ENCODE measurements at regions not wholly inside any gene's neighbourhood (a gene's known extent, or its start where the extent isn't known, plus 50 kb on each side); places are given as distances from the start of the nearest gene placed in this dataset.

- DNase-seq (ENCODE audit: low read depth in 2 of 2, low spot score in 1 of 2) = no peak
These were observed 410.6 kb downstream of the HNRNPD start for GRCh38 chr4:81963015-81963762.

- no peak for DNase-seq (ENCODE audit: low read depth in 2 of 2, low spot score in 1 of 2)
These were observed 412.8 kb downstream of the HNRNPD start for GRCh38 chr4:81960961-81961360.

- DNase-seq (ENCODE audit: low read depth in 2 of 2, low spot score in 1 of 2) = no peak
These were observed 419.5 kb downstream of the HNRNPD start for GRCh38 chr4:81954271-81954670.

- no peak for DNase-seq (ENCODE audit: low read depth in 2 of 2, low spot score in 1 of 2)
These were observed 421.8 kb downstream of the HNRNPD start for GRCh38 chr4:81951891-81952455.

GRCh38 chr4:81946996-81947395 lies 426.8 kb downstream of the HNRNPD start:
- no peak for DNase-seq (ENCODE audit: low read depth in 2 of 2, low spot score in 1 of 2)

GRCh38 chr4:81930506-81931238 lies 443.1 kb downstream of the HNRNPD start:
- no peak for DNase-seq (ENCODE audit: low read depth in 2 of 2, low spot score in 1 of 2)

GRCh38 chr4:81923140-81923539 lies 450.7 kb downstream of the HNRNPD start:
- no peak for DNase-seq (ENCODE audit: low read depth in 2 of 2, low spot score in 1 of 2)

GRCh38 chr4:81922313-81922712 lies 450.6 kb upstream of the RASGEF1B start:
- DNase-seq (ENCODE audit: low read depth in 2 of 2, low spot score in 1 of 2) = no peak

GRCh38 chr4:81921751-81922159 lies 450.0 kb upstream of the RASGEF1B start:
- DNase-seq (ENCODE audit: low read depth in 2 of 2, low spot score in 1 of 2) = no peak

GRCh38 chr4:81919810-81920209 lies 448.1 kb upstream of the RASGEF1B start:
- DNase-seq (ENCODE audit: low read depth in 2 of 2, low spot score in 1 of 2) = no peak

GRCh38 chr4:81919223-81919622 lies 447.5 kb upstream of the RASGEF1B start:
- no peak for DNase-seq (ENCODE audit: low read depth in 2 of 2, low spot score in 1 of 2)

GRCh38 chr4:81915430-81915829 lies 443.7 kb upstream of the RASGEF1B start:
- no peak for DNase-seq (ENCODE audit: low read depth in 2 of 2, low spot score in 1 of 2)

- no peak for DNase-seq (ENCODE audit: low read depth in 2 of 2, low spot score in 1 of 2)
These were observed 442.9 kb upstream of the RASGEF1B start for GRCh38 chr4:81914623-81915022.

- DNase-seq (ENCODE audit: low read depth in 2 of 2, low spot score in 1 of 2) = peak in 1 of 2 donors; percentile 4
These were observed 441.7 kb upstream of the RASGEF1B start for GRCh38 chr4:81913427-81913879.

GRCh38 chr4:81912376-81913030 lies 440.8 kb upstream of the RASGEF1B start:
- DNase-seq (ENCODE audit: low read depth in 2 of 2, low spot score in 1 of 2) = no peak

GRCh38 chr4:81906905-81907304 lies 435.2 kb upstream of the RASGEF1B start:
- DNase-seq (ENCODE audit: low read depth in 2 of 2, low spot score in 1 of 2) = no peak

GRCh38 chr4:81905971-81906370 lies 434.3 kb upstream of the RASGEF1B start:
- DNase-seq (ENCODE audit: low read depth in 2 of 2, low spot score in 1 of 2) = no peak

- no peak for DNase-seq (ENCODE audit: low read depth in 2 of 2, low spot score in 1 of 2)
These were observed 432.4 kb upstream of the RASGEF1B start for GRCh38 chr4:81904121-81904520.

GRCh38 chr4:81903212-81903611 lies 431.5 kb upstream of the RASGEF1B start:
- DNase-seq (ENCODE audit: low read depth in 2 of 2, low spot score in 1 of 2) = no peak

GRCh38 chr4:81898862-81899504 lies 427.3 kb upstream of the RASGEF1B start:
- no peak for DNase-seq (ENCODE audit: low read depth in 2 of 2, low spot score in 1 of 2)

GRCh38 chr4:81896936-81897335 lies 425.2 kb upstream of the RASGEF1B start:
- DNase-seq (ENCODE audit: low read depth in 2 of 2, low spot score in 1 of 2) = no peak

All from stimulated activated CD8-positive, alpha-beta memory T cell treated with anti-CD3 and anti-CD28 coated beads, Interleukin-4, amount 100 ng/mL, for 4 hours (primary cell).